ENCODE measurements at regions not wholly inside any gene's neighbourhood (a gene's known extent, or its start where the extent isn't known, plus 50 kb on each side); places are given as distances from the start of the nearest gene placed in this dataset.
"Not testable (repeated sequence)": the region's sequence is repeated elsewhere in the genome, so short reads cannot be mapped to it uniquely, and the experiment has no call there.

DNA sequence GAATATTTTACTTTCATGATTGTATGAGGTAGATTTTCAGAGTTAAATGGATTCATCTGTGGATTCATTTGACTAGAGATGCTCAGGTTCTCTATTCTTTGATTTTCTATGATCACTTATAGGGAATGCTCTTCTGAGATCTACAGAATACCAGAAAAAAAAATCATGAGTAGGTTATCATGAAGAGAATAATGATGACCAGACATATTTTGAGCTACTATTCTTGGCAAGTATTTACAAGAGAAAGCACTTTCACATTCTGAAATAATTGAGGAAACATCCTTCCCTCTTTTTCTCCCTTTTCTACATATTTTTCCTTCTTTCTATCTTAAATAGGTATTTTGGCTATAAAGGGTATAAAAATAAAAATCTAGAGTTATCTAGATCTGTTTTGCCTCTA, 543.0 kb upstream of the TUSC1 start:
- in situ Hi-C loops (cut with HindIII; ENCODE audit: low sequenced_read_pairs) = no loop called here
- no peak overlapping the region for H3K4me3 ChIP-seq (ENCODE audit: low read depth, low read length)
- TF ChIP-seq, protein P1, sequence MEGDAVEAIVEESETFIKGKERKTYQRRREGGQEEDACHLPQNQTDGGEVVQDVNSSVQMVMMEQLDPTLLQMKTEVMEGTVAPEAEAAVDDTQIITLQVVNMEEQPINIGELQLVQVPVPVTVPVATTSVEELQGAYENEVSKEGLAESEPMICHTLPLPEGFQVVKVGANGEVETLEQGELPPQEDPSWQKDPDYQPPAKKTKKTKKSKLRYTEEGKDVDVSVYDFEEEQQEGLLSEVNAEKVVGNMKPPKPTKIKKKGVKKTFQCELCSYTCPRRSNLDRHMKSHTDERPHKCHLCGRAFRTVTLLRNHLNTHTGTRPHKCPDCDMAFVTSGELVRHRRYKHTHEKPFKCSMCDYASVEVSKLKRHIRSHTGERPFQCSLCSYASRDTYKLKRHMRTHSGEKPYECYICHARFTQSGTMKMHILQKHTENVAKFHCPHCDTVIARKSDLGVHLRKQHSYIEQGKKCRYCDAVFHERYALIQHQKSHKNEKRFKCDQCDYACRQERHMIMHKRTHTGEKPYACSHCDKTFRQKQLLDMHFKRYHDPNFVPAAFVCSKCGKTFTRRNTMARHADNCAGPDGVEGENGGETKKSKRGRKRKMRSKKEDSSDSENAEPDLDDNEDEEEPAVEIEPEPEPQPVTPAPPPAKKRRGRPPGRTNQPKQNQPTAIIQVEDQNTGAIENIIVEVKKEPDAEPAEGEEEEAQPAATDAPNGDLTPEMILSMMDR (IDR thresholded peaks at IDR 0.05; ENCODE audit: low read depth, low read length) = no peak
- no peak for DNase-seq (ENCODE audit: low read depth, low spot score)

DNA sequence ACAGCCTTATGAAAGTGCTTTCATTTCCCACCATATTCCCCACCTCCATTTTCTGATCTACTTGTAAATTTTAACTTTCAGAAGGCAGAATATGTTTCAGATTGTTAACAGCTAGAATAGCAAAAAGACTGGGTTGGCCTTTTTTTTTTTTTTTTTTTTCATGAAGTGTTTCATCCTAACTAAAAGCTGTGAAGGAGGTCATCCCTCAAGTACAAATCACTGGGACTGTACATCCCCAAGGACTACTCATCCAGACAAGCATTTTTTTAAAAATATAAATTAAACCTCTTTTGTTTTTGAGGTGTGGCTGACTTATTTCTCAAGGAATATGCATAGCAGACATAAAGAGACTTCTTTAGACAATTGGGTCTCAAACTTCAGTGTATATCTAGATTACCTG, 542.1 kb upstream of the TUSC1 start:
- H3K4me3 ChIP-seq (ENCODE audit: low read depth, low read length) = no peak overlapping the region
- DNase-seq (ENCODE audit: low read depth, low spot score) = no peak
- TF ChIP-seq, protein P1 (IDR thresholded peaks at IDR 0.05; ENCODE audit: low read depth, low read length) = no peak
- in situ Hi-C loops (cut with HindIII; ENCODE audit: low sequenced_read_pairs) = no loop called here

DNA sequence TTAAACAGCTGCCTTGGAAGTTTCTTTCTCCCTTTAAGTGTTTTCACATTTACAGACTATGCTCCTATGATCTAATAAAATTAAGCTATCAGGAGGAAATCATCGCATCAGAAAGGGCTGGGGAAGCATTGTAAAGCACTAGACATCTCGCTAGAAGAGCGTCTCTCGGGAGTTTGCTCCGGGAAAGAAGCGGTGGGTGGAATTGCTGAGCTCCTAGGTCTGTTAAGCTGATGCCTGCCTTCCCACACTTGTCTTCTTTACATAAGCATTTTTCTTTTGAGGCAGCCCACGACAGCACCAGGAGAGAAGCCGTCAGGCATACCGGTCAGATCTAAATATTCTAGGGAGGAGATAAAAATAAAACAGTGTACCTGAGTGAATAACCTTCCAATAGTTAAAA, 541.7 kb upstream of the TUSC1 start:
- TF ChIP-seq, protein P1 (IDR thresholded peaks at IDR 0.05; ENCODE audit: low read depth, low read length) = no peak
- no peak for DNase-seq (ENCODE audit: low read depth, low spot score)
- in situ Hi-C loops (cut with HindIII; ENCODE audit: low sequenced_read_pairs) = no loop called here
- H3K4me3 ChIP-seq (ENCODE audit: low read depth, low read length) = no peak overlapping the region

DNA sequence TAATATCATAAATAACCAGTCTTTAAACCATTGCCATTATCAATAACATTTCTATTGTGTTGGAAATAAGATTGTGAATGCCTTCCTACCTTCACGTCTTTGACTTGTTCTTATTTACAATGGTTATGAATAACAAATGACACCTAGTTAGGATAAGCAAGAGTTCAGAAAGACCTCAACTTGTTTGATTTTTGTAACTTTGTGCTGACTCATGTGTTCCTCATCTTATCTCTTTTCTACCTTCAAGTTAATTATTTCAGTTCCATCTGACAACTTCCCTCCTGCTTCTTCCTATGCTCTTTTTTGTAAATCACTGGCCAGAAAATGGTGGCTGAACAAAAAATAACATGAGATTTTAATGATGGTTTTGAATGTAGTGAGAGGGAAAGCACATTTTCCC, 538.5 kb upstream of the TUSC1 start:
- no peak for DNase-seq (ENCODE audit: low read depth, low spot score)
- TF ChIP-seq, protein P1 (IDR thresholded peaks at IDR 0.05; ENCODE audit: low read depth, low read length) = no peak
- H3K4me3 ChIP-seq (ENCODE audit: low read depth, low read length) = no peak overlapping the region
- in situ Hi-C loops (cut with HindIII; ENCODE audit: low sequenced_read_pairs) = no loop called here

DNA sequence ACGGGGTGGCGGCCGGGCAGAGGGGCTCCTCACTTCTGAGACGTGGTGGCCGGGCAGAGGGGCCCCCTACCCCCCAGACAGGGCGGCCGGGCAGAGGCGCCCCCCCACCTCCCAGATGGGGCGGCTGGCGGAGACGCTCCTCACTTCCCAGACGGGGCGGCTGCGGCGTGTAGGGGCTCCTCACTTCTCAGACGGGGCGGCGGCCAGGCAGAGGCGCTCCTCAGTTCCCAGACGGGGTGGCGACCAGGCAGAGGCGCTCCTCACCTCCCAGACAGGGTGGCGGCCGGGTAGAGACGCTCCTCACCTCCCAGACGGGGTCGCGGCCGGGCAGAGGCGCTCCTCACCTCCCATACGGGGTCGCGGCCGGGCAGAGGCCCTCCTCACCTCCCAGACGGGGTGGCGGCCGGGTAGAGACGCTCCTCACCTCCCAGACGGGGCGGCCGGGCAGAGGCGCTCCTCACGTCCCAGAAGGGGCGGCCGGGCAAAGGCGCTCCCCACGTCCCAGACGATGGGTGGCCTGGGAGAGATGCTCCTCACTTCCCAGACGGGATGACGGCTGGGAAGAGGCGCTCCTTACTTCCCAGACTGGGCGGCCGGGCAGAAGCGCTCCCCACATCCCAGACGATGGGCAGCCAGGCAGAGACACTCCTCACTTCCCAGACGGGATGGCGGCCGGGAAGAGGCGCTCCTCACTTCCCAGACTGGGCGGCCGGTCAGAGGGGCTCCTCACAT, 536.6 kb upstream of the TUSC1 start:
- DNase-seq (ENCODE audit: low read depth, low spot score); in situ Hi-C loops (cut with HindIII; ENCODE audit: low sequenced_read_pairs); H3K4me3 ChIP-seq (ENCODE audit: low read depth, low read length): not testable (repeated sequence)

DNA sequence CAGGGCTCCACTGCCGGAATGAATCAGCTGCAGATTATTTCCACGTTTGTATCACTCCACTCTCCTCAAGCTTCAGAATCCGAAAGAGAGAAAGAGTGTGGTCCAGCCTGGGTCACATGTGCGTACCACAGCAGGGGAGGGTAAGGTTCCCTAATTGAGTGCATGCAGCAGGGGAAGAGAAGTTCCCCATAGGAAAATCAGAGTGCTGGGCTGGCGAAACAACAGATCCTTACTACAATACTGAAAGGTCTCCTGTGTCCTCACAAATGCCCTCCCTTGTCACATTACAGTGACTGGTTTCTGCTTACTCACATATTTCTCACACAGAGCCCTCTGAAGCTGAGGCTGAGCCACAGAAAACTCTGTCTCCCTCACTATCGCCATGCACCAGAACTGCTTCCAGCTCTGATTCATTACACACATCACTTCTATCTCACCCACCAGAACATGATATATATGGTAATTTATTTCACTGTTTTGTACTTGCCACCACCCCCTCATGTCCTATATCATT, 532.2 kb upstream of the TUSC1 start:
- no peak overlapping the region for H3K4me3 ChIP-seq (ENCODE audit: low read depth, low read length)
- TF ChIP-seq, protein P1 (IDR thresholded peaks at IDR 0.05; ENCODE audit: low read depth, low read length) = no peak
- in situ Hi-C loops (cut with HindIII; ENCODE audit: low sequenced_read_pairs) = no loop called here
- peak; percentile 6 for DNase-seq (ENCODE audit: low read depth, low spot score)

DNA sequence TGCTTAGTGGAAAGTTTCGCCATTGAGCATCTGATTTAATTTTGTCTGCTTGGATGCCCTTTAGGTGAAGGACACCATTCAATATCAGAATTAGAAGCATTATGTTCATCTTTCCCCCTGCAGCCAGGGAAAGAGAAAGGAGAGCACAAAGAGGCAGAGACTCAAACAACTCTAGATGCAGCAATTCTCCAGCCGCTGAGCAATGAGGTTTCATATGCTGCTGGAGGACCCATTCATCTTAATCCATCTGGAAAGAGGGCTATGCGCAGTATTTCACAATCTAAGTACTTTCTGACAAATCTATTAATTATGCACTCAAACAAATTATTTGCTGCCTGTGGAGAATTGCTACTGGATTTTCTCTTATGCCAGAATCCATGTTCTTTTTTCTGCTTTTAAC, 527.0 kb upstream of the TUSC1 start:
- TF ChIP-seq, protein P1 (IDR thresholded peaks at IDR 0.05; ENCODE audit: low read depth, low read length) = no peak
- no peak overlapping the region for H3K4me3 ChIP-seq (ENCODE audit: low read depth, low read length)
- DNase-seq (ENCODE audit: low read depth, low spot score) = no peak
- in situ Hi-C loops (cut with HindIII; ENCODE audit: low sequenced_read_pairs) = no loop called here
